C4-2B (cell line): ENCODE measurements at regions not wholly inside any gene's neighbourhood (a gene's known extent, or its start where the extent isn't known, plus 50 kb on each side); places are given as distances from the start of the nearest gene placed in this dataset.

Experiments
- CTCF ChIP-seq: fragments of 450-650 bp; conservative IDR thresholded peaks from 2 replicates; pipeline ENCODE4 v1.5.1; 2017; ENCODE audit warnings: mild to moderate bottlenecking
- ZFX ChIP-seq: fragments of 450-650 bp; IDR thresholded peaks from 2 replicates; pipeline ENCODE4 v1.6.1; 2017

- TF ChIP-seq CTCF (no peak), ZFX (no peak)
Measured at GRCh38 chr18:78860117-78860516, 119.5 kb upstream of the SALL3 start.
